ENCODE measurements at regions not wholly inside any gene's neighbourhood (a gene's known extent, or its start where the extent isn't known, plus 50 kb on each side); places are given as distances from the start of the nearest gene placed in this dataset.
A peak's percentile ranks its signal among the peaks of the same experiment; 100 is the strongest.

DNA sequence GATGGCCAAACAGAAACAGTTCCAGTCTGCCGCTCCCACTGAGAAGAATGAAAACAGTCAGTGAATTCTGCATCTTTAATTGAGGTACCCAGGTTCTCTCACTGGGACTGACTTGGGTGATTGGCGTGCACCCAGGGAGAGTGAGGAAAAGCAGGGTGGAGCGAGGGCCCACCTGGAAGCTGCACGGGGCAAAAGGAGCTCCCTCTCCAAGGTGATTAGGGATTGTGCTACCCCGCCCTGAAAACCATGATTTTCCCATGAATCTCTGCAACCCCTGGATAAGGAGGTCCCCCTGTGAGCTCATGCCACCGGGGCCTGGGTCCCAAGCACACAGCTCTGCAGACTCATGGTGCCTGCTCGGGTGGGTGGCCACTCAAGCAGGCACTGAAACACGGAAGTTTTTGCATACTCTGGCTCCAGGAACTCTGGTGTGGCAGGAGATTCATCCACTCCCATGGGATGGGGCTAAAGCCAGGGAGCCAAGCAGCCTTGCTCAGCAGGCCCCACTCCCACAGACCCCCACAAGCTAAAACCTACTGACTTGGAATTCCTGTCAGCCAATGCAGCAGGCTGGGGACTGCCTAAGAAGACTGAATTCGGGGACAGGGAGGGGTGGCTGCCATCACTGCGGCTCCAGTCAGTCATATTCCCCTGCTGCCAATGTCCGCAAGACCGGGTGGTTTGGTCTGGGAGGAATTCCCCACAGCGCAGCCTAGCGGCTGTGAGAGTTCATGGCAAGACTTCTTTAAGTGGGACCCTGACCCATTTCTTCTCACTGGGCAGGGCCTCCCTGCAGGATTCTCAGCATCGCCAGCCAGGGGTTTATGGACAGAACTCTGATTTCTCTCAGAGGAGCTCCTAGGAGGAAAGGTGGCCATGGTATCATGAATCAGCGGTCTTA lies 652.2 kb upstream of the RGMB start:
- no peak for TF ChIP-seq CTBP1 (IDR thresholded peaks at IDR 0.05; ENCODE audit: borderline replicate concordance)
- no peak for TF ChIP-seq ARNT (IDR thresholded peaks at IDR 0.05)
- no peak for TF ChIP-seq L3MBTL2 (conservative IDR thresholded peaks at IDR 0.05)
- no peak for TF ChIP-seq LEF1 (IDR thresholded peaks at IDR 0.05; ENCODE audit: borderline replicate concordance)
- TF ChIP-seq SUZ12 (IDR thresholded peaks at IDR 0.05): no peak
- TF ChIP-seq TARDBP (IDR thresholded peaks at IDR 0.05): no peak
- no peak for TF ChIP-seq FOXK2 (IDR thresholded peaks at IDR 0.05)
- no peak for TF ChIP-seq NFRKB (IDR thresholded peaks at IDR 0.05)
- no peak for TF ChIP-seq FOXA1 (IDR thresholded peaks at IDR 0.05)
- TF ChIP-seq ZNF384 (IDR thresholded peaks at IDR 0.05): no peak
- TF ChIP-seq SP1 (IDR thresholded peaks at IDR 0.05): no peak
- no peak for TF ChIP-seq FOXM1 (IDR thresholded peaks at IDR 0.05; ENCODE audit: borderline replicate concordance)
- TF ChIP-seq ELF4 (IDR thresholded peaks at IDR 0.05): no peak
- ChIA-PET CTCF (no interaction called here), POLR2A (no interaction called here)
- peak; percentile 26 for DNase-seq (ENCODE audit: extremely low spot score)

DNA sequence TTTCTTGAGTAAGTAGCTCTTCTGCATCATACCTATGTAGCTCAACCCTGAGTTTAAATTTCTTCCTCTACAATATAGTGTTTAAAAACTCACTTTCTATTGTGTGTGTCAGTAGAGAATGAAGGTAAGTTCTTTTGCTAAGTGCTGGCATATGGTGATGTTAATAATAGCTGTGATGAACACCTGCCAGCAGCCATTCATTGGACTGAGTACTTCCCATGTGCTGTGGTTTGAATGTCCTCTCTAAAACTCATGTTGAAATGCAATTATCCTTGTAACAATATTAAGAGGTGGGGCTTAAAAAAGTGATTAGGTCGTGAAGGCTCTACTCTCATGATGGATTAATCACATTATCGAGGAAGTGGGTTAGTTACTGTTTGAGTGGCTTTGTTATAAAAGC lies 645.2 kb upstream of the RGMB start:
- TF ChIP-seq LEF1 (IDR thresholded peaks at IDR 0.05; ENCODE audit: borderline replicate concordance) (no peak), TARDBP (IDR thresholded peaks at IDR 0.05) (no peak), ARNT (IDR thresholded peaks at IDR 0.05) (no peak)
- CTCF ChIA-PET: interaction anchor here (0.6 to 1.7 kb wide), 2 partner anchors 219 to 640 kb away, joined by 3 read pairs; no protein-coding TSS in a partner anchor
- DNase-seq (ENCODE audit: extremely low spot score): no peak
- POLR2A ChIA-PET: no interaction called here

DNA sequence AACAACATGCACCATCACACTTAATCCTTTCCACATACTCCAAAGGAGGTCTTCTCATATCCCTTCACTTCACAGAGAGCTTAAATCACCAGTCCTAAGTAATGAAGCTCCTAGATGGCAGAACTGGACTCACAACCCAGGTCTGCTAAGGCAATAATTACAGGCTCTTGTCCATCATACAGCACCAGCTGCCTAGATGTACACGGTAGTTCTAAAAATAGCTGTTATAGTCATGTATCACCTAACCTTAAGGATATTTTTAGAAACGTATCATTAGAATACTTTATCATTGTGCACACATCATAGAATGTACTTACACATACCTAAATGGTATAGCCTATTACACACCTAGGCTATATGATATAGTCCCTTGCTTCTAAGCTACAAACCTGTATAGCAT lies 644.6 kb upstream of the RGMB start:
- POLR2A ChIA-PET: no interaction called here
- TF ChIP-seq FOXK2 (IDR thresholded peaks at IDR 0.05): no peak
- TF ChIP-seq SP1 (IDR thresholded peaks at IDR 0.05): no peak
- no peak for TF ChIP-seq NFRKB (IDR thresholded peaks at IDR 0.05)
- TF ChIP-seq TARDBP (IDR thresholded peaks at IDR 0.05): no peak
- TF ChIP-seq FOXA1 (IDR thresholded peaks at IDR 0.05): no peak
- no peak for TF ChIP-seq ARNT (IDR thresholded peaks at IDR 0.05)
- TF ChIP-seq SUZ12 (IDR thresholded peaks at IDR 0.05): no peak
- no peak for TF ChIP-seq BHLHE40 (IDR thresholded peaks at IDR 0.05; ENCODE audit: borderline replicate concordance)
- TF ChIP-seq, protein P1, sequence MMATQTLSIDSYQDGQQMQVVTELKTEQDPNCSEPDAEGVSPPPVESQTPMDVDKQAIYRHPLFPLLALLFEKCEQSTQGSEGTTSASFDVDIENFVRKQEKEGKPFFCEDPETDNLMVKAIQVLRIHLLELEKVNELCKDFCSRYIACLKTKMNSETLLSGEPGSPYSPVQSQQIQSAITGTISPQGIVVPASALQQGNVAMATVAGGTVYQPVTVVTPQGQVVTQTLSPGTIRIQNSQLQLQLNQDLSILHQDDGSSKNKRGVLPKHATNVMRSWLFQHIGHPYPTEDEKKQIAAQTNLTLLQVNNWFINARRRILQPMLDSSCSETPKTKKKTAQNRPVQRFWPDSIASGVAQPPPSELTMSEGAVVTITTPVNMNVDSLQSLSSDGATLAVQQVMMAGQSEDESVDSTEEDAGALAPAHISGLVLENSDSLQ (IDR thresholded peaks at IDR 0.05): no peak
- TF ChIP-seq ZNF384 (IDR thresholded peaks at IDR 0.05): no peak
- TF ChIP-seq CTBP1 (IDR thresholded peaks at IDR 0.05; ENCODE audit: borderline replicate concordance): no peak
- TF ChIP-seq ELF4 (IDR thresholded peaks at IDR 0.05): no peak
- no peak for TF ChIP-seq LEF1 (IDR thresholded peaks at IDR 0.05; ENCODE audit: borderline replicate concordance)
- no peak for TF ChIP-seq L3MBTL2 (conservative IDR thresholded peaks at IDR 0.05)
- TF ChIP-seq FOXM1 (IDR thresholded peaks at IDR 0.05; ENCODE audit: borderline replicate concordance): no peak
- TF ChIP-seq HDGF (IDR thresholded peaks at IDR 0.05; ENCODE audit: borderline replicate concordance): no peak
- no peak for DNase-seq (ENCODE audit: extremely low spot score)
- CTCF ChIA-PET: interaction anchor here (1.7 kb wide), 1 partner anchor 640 kb away, joined by 3 read pairs; no protein-coding TSS in a partner anchor

DNA sequence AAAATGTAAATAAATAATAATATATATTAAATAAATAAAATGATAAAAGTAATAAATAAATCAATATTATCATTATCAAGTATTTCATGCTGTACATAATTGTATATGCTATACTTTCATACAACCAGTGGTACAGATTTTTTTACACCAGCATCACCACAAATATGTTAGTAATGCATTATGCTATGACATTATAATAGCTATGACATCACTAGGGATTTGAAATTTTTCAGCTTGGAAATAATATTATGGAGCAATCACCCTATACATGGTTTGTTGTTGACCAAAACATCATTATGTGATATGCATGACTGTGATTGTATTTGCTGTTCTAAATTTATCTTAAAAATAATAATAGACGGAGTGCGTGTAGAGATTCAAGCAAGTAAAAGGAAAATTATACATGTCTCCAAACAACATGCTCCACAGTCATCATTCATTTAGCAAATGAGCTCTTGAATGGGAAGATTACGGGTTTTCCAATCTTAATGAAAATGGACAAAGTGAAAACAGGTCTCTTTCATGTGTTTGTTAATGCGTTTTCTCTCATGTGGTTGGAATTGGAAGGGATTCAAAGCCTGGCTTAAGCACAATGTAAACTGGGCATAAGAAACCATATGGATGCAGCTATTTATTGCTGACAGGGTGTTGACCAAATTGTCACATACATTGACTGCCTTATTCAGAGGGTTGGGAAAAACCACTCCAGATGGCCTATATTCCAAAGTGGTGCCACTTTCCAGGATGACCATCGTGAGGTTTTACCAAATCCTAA lies 643.0 kb upstream of the RGMB start:
- ChIA-PET CTCF (no interaction called here), POLR2A (no interaction called here)

DNA sequence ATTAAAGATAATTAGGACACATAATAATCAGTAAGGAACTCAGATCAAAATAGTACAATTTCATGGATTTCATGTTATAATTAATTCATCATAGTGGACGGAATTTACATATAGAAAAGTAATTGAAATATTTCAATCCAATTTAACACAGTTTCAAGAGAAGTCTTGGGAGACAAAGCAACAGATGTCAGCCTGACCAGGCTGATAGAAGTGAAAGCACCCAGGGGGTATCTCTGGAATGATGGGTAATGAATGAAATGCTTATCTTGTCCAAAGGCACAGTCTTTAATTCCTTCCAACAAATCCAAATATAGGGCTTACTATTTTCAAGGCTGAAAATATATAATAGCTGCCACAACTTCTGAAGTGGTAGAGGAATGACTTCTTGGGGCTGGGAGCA lies 629.3 kb upstream of the RGMB start:
- DNase-seq (ENCODE audit: extremely low spot score): no peak
- POLR2A ChIA-PET: no interaction called here
- CTCF ChIA-PET: no interaction called here
- TF ChIP-seq ARNT (IDR thresholded peaks at IDR 0.05) (no peak), ZNF384 (IDR thresholded peaks at IDR 0.05) (no peak), TARDBP (IDR thresholded peaks at IDR 0.05) (no peak), FOXM1 (IDR thresholded peaks at IDR 0.05; ENCODE audit: borderline replicate concordance) (no peak), SUZ12 (IDR thresholded peaks at IDR 0.05) (no peak), HDGF (IDR thresholded peaks at IDR 0.05; ENCODE audit: borderline replicate concordance) (no peak), LEF1 (IDR thresholded peaks at IDR 0.05; ENCODE audit: borderline replicate concordance) (no peak), FOXK2 (IDR thresholded peaks at IDR 0.05) (no peak), BHLHE40 (IDR thresholded peaks at IDR 0.05; ENCODE audit: borderline replicate concordance) (no peak), CTBP1 (IDR thresholded peaks at IDR 0.05; ENCODE audit: borderline replicate concordance) (no peak), NFRKB (IDR thresholded peaks at IDR 0.05) (no peak), L3MBTL2 (conservative IDR thresholded peaks at IDR 0.05) (no peak), ELF4 (IDR thresholded peaks at IDR 0.05) (no peak), FOXA1 (IDR thresholded peaks at IDR 0.05) (no peak), SP1 (IDR thresholded peaks at IDR 0.05) (no peak)
- TF ChIP-seq, protein P1 (IDR thresholded peaks at IDR 0.05): no peak

More for the DNA sequence above, 643.0 kb upstream of the RGMB start:
- no peak for DNase-seq (ENCODE audit: extremely low spot score)
- TF ChIP-seq L3MBTL2 (conservative IDR thresholded peaks at IDR 0.05): no peak
- TF ChIP-seq ZNF384 (IDR thresholded peaks at IDR 0.05): no peak
- no peak for TF ChIP-seq ELF4 (IDR thresholded peaks at IDR 0.05)
- TF ChIP-seq, protein P1 (IDR thresholded peaks at IDR 0.05): no peak
- TF ChIP-seq NFRKB (IDR thresholded peaks at IDR 0.05): no peak
- no peak for TF ChIP-seq SUZ12 (IDR thresholded peaks at IDR 0.05)
